Upper lobe of left lung (tissue), 6 donors: ENCODE measurements at regions not wholly inside any gene's neighbourhood (a gene's known extent, or its start where the extent isn't known, plus 50 kb on each side); places are given as distances from the start of the nearest gene placed in this dataset.
A peak's percentile ranks its signal among the peaks of the same experiment; 100 is the strongest.
"Not testable (repeated sequence)": the region's sequence is repeated elsewhere in the genome, so short reads cannot be mapped to it uniquely, and the experiment has no call there.

ENCODE experiments used
- ATAC-seq, 2 donors: fragments of 200-7000 bp; cut with Tn5 transposase; one replicate each; pipeline ENCODE4 v1.9.1; 2022; ENCODE audit warnings: mild to moderate bottlenecking in 2 of 2, moderate library complexity in 2 of 2; ENCODE audit not compliant: low FRiP score in 2 of 2
- DNase-seq, 2 donors: peaks; one replicate each; pipeline ENCODE4 v3.0.0-alpha.2; 2019 to 2020
- H3K27ac ChIP-seq, 4 donors: fragments of 200-600 bp; sonication (generic); one replicate each; pipeline ENCODE4 v1.5.1; 2016 to 2019
- H3K27me3 ChIP-seq, 4 donors: fragments of 200-600 bp; sonication (generic); one replicate each; pipeline ENCODE4 v1.5.1; 2017 to 2019
- H3K36me3 ChIP-seq, 4 donors: fragments of 200-600 bp; sonication (generic); one replicate each; pipeline ENCODE4 v1.5.1; 2016 to 2019
- H3K4me1 ChIP-seq, 4 donors: fragments of 200-600 bp; sonication (generic); one replicate each; pipeline ENCODE4 v1.5.1; 2018 to 2019
- H3K4me3 ChIP-seq, 4 donors: fragments of 200-600 bp; sonication (generic); one replicate each; pipeline ENCODE4 v1.5.1; 2017 to 2019; ENCODE audit warnings: mild to moderate bottlenecking in 2 of 4, moderate library complexity in 1 of 4
- H3K9me3 ChIP-seq, 4 donors: fragments of 200-600 bp; sonication (generic); one replicate each; pipeline ENCODE4 v1.5.1; 2018 to 2019
- EP300 ChIP-seq, 4 donors: sonication (generic); formaldehyde crosslinking; IDR thresholded peaks; one replicate each; pipeline ENCODE4 v1.5.1; 2017; ENCODE audit warnings: antibody characterized with exemption in 4 of 4, control low read depth in 2 of 4
- POLR2A ChIP-seq, 4 donors: fragments of 450-650 bp; IDR thresholded peaks; one replicate each; pipeline ENCODE4 v1.5.1; 2016 to 2017; ENCODE audit warnings: antibody characterized with exemption in 4 of 4, mild to moderate bottlenecking in 2 of 4
- POLR2AphosphoS5 ChIP-seq, 2 donors: sonication (generic); formaldehyde crosslinking; IDR thresholded peaks; one replicate each; pipeline ENCODE4 v1.5.1; 2017; ENCODE audit warnings: antibody characterized with exemption in 2 of 2
- WGBS, 2 donors: methylation state at CpG; one replicate each; pipeline ENCODE4 v1.1.5; 2017 to 2018; 5-methylcytosine and 5-hydroxymethylcytosine counted together
- TF ChIP-seq, protein P1 (sequence below), 6 experiments: fragments of 450-650 bp in 4 of 6; fragments of 200-600 bp in 2 of 6; sonication (generic) in 2 of 6; IDR thresholded peaks; one replicate each; pipeline ENCODE4 v1.5.1; 2016 to 2019; ENCODE audit warnings: antibody characterized with exemption in 6 of 6
- donor health status: DM: no; HTN: no; CAD: no; lungs with moderate emphysema.
- donor health status: DM: no; HTN: yes; CAD: no; lungs with severe emphysema.

DNA sequence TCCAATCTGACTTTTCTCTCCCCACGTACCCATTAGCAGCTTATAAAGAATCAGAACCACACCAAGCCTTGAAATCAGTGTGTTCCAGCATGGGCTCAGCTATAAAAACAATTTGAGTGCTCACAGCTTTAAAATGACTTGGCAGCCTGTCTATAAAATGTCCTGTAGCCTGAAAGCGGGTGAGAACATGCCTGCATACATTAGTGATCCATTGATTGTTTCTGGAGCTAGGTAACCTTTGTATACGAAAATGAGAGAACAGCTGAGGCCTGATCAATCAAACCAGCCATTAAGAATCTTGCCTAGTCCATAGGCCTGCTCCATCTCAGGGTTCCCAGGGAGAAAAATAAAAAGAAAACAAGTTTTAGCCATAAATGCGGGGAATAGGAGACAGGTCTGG, 245.8 kb upstream of the SULF2 start:
- Histone ChIP-seq H3K4me1 (no peaks in the 10 kb centered on the region), H3K4me3 (no peak overlapping the region), H3K9me3 (no peaks in the 10 kb centered on the region), H3K36me3 (no peaks in the 10 kb centered on the region), H3K27me3 (no peaks in the 10 kb centered on the region), H3K27ac (no peak overlapping the region)
- 81 to 87% methylated on average over 4 of the region's 4 CpGs for WGBS, 2 donors
- DNase-seq (no peak), ATAC-seq (no peak)
- no peak for TF ChIP-seq EP300 (IDR thresholded peaks at IDR 0.05)
- no peak for TF ChIP-seq POLR2A (IDR thresholded peaks at IDR 0.05)
- TF ChIP-seq POLR2AphosphoS5 (IDR thresholded peaks at IDR 0.05), result no peak
- TF ChIP-seq, protein P1, sequence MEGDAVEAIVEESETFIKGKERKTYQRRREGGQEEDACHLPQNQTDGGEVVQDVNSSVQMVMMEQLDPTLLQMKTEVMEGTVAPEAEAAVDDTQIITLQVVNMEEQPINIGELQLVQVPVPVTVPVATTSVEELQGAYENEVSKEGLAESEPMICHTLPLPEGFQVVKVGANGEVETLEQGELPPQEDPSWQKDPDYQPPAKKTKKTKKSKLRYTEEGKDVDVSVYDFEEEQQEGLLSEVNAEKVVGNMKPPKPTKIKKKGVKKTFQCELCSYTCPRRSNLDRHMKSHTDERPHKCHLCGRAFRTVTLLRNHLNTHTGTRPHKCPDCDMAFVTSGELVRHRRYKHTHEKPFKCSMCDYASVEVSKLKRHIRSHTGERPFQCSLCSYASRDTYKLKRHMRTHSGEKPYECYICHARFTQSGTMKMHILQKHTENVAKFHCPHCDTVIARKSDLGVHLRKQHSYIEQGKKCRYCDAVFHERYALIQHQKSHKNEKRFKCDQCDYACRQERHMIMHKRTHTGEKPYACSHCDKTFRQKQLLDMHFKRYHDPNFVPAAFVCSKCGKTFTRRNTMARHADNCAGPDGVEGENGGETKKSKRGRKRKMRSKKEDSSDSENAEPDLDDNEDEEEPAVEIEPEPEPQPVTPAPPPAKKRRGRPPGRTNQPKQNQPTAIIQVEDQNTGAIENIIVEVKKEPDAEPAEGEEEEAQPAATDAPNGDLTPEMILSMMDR (IDR thresholded peaks at IDR 0.05), result no peak

- WGBS, 2 donors, result 81 to 84% methylated on average over 9 of the region's 9 CpGs
- no peaks in the 10 kb centered on the region for H3K9me3 ChIP-seq
Measured at GRCh38 chr20:48026981-48027592, 241.8 kb upstream of the SULF2 start.

DNA sequence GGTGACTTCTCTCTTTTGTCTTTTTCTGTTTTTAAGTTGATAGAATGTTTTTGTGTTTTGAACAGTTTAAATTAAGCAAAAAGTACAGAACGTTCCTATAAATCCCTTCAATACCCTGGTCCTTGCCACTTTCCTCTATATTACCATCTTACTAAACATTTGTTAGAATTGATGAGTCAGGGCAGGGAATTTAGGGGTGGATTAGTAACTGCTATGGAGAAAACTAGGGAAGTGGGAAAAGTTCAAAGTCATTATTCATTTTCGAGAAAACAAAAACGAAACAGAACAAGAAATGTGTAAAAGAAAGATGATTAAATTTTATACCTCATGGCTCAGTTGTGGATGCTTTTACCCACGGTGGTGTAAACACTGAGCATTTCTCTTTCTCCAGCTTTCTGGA, 240.4 kb upstream of the SULF2 start:
- ATAC-seq, result peak in 1 of 2 donors; percentile 47
- WGBS, 2 donors, result 55 to 64% methylated on average over 4 of the region's 4 CpGs

More at GRCh38 chr20:48026981-48027592, 241.8 kb upstream of the SULF2 start:
- DNase-seq (no peak), ATAC-seq (peak; percentile 30 to 38)
- H3K27me3 ChIP-seq, result no peaks in the 10 kb centered on the region
- no peaks in the 10 kb centered on the region for H3K36me3 ChIP-seq
- no peaks in the 10 kb centered on the region for H3K4me1 ChIP-seq
- H3K27ac ChIP-seq, result no peak overlapping the region
- TF ChIP-seq, protein P1 (IDR thresholded peaks at IDR 0.05), result no peak
- TF ChIP-seq POLR2A (IDR thresholded peaks at IDR 0.05), result no peak
- TF ChIP-seq EP300 (IDR thresholded peaks at IDR 0.05), result no peak
- TF ChIP-seq POLR2AphosphoS5 (IDR thresholded peaks at IDR 0.05), result no peak
- no peak overlapping the region for H3K4me3 ChIP-seq

DNA sequence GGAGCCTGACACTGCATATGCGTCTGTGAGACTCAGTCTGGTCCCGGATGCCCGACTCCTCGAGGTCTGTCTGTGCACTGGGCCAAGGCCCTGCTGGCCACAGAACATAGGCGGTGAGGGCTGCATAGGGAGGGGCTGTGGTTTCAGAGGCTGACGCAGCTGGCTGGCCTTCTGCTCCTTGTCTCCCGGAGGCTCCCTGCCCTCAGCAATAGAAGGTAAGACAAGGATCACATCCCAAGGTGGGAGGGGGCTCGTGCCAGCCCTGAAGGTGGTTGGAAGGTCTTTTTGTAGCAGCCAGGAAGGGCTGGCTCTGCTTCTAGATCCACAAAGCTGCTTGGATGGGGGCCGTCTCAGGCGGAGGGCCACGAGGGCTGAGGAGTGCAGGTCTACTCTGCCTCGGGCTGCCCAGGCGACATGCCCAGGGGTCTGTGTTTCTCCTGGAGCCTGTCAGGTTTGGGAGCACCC, 239.8 kb upstream of the SULF2 start:
- DNase-seq, result peak in 1 of 2 donors; percentile 44
- H3K4me3 ChIP-seq, result no peak overlapping the region
- H3K9me3 ChIP-seq, result no peaks in the 10 kb centered on the region
- H3K27me3 ChIP-seq, result no peaks in the 10 kb centered on the region
- peak; percentile 80 to 95 for ATAC-seq
- H3K4me1 ChIP-seq, result no peaks in the 10 kb centered on the region
- H3K36me3 ChIP-seq, result no peaks in the 10 kb centered on the region
- no peak overlapping the region for H3K27ac ChIP-seq
- WGBS, 2 donors, result 50 to 69% methylated on average over 10 to 13 of the region's 13 CpGs
- TF ChIP-seq POLR2A (IDR thresholded peaks at IDR 0.05) (no peak), EP300 (IDR thresholded peaks at IDR 0.05) (no peak), POLR2AphosphoS5 (IDR thresholded peaks at IDR 0.05) (no peak)
- TF ChIP-seq, protein P1 (IDR thresholded peaks at IDR 0.05), result no peak

More for the DNA sequence above, 240.4 kb upstream of the SULF2 start:
- Histone ChIP-seq H3K27me3 (no peaks in the 10 kb centered on the region), H3K9me3 (no peaks in the 10 kb centered on the region), H3K4me3 (no peak overlapping the region), H3K27ac (no peak overlapping the region), H3K4me1 (no peaks in the 10 kb centered on the region), H3K36me3 (no peaks in the 10 kb centered on the region)
- DNase-seq, result no peak
- TF ChIP-seq POLR2A (IDR thresholded peaks at IDR 0.05), result no peak
- TF ChIP-seq, protein P1 (IDR thresholded peaks at IDR 0.05), result no peak
- TF ChIP-seq EP300 (IDR thresholded peaks at IDR 0.05), result no peak
- no peak for TF ChIP-seq POLR2AphosphoS5 (IDR thresholded peaks at IDR 0.05)

GRCh38 chr20:48024539-48024938, 239.3 kb upstream of the SULF2 start:
- TF ChIP-seq EP300 (IDR thresholded peaks at IDR 0.05), result no peak
- TF ChIP-seq POLR2A (IDR thresholded peaks at IDR 0.05), result no peak
- no peak for TF ChIP-seq POLR2AphosphoS5 (IDR thresholded peaks at IDR 0.05)
- TF ChIP-seq, protein P1 (IDR thresholded peaks at IDR 0.05), result no peak
- H3K4me3 ChIP-seq, result no peak overlapping the region
- WGBS, 2 donors, result 71 to 88% methylated on average over 3 of the region's 3 CpGs
- ATAC-seq (no peak), DNase-seq (no peak)
- no peaks in the 10 kb centered on the region for H3K4me1 ChIP-seq
- H3K27ac ChIP-seq, result no peak overlapping the region
- no peaks in the 10 kb centered on the region for H3K36me3 ChIP-seq
- H3K9me3 ChIP-seq, result no peaks in the 10 kb centered on the region
- no peaks in the 10 kb centered on the region for H3K27me3 ChIP-seq

DNA sequence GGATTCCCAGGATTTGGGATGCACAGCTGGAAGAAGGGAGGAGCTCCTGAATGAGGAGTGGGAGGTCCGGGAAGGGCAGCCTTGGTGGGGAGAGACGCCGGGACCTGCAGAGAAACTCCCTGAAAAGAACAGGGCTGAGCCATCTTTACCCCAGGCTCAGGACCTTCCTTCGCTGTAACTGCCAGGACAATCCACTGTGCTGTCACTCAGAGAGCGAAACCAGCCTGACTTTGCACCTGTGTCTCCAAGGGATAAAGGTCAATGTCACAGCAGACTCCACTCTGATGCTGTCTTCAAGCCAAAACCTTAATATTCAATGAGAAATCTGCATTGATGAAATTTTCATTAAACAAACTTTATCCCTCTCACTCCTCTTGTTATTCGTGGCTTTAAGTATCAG, 235.4 kb upstream of the SULF2 start:
- not testable (repeated sequence) for H3K9me3 ChIP-seq, H3K27ac ChIP-seq, H3K4me1 ChIP-seq, H3K27me3 ChIP-seq, H3K36me3 ChIP-seq, H3K4me3 ChIP-seq, DNase-seq, ATAC-seq
- WGBS, 2 donors, result 88 to 89% methylated on average over 6 of the region's 6 CpGs
